GM19463 (cell line): ENCODE measurements at regions not wholly inside any gene's neighbourhood (a gene's known extent, or its start where the extent isn't known, plus 50 kb on each side); places are given as distances from the start of the nearest gene placed in this dataset.

Experiments
- ATAC-seq: cut with Tn5 transposase; IDR thresholded peaks from one replicate; pipeline ENCODE4 v1.9.1; 2021; ENCODE audit warnings: mild to moderate bottlenecking, moderate library complexity; ENCODE audit not compliant: unreplicated experiment

DNA sequence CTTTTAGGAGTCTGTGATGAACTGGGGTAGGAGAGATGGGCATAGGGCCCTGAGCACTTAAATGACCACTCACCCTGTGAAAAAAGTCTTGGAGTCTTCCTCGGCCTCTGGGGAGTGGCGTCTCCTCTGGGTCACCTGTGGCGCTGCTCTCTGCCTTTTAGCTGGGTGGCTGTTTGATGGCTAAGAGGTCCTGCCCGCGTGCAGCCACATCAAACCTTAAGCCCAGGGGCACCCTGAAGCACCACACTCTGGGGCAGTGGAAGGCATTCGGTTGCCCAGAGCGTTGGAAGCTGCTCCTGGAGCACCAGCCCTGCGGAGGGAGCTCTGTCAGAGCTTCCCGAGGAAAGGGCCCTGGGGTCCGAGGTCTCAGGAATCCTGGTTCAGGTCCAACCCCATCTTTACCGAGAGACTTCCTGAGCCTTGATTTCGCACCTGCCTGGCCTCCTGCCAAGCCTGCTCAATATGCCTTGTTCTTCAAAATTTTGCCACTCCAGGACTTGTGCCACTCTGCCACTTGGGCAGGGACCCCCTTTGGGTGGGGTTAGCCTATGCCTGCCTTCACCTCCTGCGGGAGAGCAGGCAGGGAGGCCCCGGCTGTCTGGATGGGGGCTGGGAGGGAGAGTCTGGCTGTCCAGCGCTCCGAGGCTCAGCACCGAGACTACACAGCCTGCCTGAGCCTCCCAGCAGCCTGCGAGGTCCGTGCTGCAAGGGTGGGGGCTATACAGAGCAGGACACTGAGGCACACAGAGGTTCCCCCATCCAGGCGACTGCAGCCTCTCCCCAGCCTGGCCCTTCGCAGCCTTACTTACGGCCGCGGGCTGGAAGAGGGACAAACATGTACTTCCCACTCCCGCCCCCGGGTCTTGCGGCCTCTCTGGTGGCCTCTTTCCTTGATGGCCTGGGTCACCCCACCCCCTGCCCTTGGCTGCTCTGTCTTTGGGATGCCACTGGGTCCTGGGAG lies 63.4 kb upstream of the RNU6ATAC start:
- no peak for ATAC-seq

DNA sequence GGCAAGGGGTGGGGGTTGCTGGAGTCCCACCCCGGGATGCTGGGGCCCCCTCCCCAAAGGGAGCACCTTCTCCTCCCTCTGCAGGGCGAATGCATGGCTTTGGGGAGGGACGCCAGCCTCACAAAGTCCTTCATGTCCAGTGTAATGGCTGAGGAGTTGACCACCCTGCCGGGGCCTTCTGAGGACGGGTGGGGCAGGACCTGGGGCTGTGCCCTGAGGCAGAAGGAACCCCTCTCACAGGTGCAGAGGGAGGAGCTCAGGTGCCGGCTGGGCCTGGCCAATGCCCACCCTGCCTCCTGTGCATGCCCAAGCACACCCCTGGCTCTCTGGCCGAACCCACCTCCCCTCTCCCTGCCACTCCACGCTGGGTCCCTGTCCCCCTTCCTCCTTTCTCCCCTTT lies 64.3 kb upstream of the RNU6ATAC start:
- no peak for ATAC-seq

DNA sequence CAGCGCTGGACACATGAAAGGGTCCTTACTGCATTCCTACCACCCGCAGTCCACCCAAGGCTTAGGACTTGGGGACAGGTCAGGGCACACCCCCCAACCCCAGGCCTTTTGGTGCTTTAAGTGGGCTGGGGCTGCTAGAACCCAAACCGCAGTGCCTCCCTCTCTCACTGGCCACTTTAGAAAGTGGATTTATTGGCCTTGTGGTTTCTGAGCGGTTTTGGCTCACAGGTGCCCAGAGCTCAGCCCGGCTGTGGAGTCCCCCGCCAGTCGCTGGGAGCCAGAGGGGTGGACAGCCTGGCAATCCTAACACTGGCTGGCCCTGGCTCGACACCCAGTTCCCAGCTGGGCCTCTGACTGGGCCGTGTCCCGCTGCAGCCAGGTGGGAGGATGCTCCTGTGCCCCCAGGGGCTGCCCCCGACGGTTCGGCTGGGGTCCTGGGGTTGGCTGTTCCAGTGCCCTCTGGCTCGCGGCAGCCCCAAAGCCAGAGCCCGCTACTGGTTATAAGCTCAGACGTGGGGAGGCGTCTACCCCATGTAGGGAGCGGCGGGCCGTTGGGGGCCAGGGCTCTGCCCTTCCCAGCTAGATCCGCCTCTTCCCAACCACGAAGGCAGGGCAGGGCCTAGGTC lies 65.2 kb upstream of the RNU6ATAC start:
- ATAC-seq, result no peak

DNA sequence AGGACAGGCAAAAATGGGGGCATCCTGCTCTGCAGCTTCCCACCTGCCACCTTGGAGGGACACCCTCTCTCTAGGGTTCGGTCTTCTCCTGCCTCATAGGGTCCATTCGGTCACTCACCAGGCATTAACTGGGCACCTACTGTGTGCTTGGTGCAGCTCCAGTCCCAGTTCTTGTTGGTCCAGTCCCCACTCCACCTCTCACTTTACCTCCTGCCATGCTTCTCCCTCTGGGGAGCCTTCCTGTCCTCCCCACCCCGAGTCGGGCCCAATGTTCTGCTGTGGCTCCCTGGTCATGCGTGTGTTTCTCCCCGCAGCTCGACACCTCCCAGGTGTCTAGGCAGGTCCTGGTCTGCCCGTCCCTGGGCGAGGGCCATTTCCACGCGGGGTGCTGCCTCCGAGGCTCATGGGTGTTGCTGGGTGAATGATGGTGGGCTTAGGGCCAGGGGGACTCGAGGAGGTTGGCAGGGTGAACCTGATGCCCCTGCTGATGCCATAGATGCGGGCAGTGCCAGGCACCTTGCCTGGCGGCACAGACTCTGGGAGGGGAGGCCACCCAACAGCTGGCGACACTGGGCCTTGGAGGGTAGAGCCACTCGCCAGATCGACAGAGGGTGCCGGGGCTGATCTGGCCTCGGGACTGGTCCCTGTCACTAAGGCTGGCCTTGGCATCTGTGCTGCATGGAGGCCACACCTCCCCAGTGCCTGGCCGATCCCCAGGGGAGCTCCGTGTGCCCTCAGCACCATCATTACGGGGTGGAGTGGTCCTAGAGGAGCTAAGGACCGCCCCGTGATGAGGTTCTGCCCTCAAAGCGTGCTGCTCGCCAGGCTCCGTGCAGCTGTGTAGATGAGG lies 66.0 kb upstream of the RNU6ATAC start:
- ATAC-seq, result no peak

DNA sequence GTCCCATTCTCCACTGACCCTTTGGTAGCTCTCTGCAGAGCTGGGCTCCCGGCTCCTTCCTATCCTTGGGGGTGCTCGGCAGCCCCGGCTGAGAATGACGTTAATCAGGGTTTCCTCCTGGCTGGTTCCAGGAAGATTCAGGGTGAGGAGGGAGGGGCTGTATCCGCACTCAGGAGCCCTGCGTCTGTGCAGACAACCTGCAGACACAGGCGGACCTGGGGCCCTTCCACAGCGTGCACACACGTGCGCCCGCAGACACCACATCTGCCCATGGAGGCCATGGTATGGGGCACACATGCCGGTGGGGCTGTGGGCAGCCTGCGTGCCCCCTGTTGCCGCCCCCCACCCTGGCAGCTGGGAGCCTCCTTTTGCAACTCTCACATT lies 66.6 kb upstream of the RNU6ATAC start:
- ATAC-seq, result no peak

DNA sequence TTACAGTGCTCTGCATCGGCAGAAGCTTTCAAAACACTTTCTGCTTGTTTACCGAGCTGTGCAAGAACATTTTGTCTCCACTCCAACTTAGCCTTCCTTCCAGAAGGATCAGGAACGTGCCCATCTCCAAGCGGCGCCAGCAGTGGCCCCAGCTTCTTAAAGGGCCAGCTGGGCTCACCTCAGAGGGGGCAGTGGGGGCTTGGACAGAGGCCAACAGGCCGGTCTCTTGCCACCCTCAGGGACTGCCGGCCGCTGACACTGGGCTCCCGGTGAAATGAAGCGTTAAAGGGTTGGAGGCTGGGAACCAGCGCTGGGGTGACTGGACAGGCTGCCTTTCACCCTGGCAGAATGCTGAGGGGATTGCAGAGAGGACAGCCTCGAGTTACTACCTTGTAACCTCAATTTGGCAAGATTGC lies 67.0 kb upstream of the RNU6ATAC start:
- ATAC-seq, result no peak

DNA sequence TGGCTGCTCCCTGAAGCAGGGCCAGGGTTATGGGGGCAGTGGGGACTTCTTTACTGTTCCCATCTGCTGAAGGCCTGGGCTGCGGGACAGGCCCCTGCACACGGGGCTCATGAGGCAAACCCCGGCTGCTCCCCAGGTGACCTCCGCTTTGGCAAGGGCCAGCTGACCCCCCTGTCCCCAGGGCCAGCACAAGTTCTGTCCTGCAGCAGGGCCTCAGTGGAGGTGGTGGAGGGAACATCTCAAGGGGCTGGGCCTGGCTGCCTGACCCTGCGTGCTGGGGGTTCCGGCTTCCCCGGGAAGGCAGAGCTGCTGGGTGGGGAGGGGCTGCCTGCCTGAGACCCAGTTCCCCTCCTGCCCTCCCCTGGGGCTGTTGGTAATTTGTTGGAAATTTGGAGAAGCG lies 67.4 kb upstream of the RNU6ATAC start:
- no peak for ATAC-seq

DNA sequence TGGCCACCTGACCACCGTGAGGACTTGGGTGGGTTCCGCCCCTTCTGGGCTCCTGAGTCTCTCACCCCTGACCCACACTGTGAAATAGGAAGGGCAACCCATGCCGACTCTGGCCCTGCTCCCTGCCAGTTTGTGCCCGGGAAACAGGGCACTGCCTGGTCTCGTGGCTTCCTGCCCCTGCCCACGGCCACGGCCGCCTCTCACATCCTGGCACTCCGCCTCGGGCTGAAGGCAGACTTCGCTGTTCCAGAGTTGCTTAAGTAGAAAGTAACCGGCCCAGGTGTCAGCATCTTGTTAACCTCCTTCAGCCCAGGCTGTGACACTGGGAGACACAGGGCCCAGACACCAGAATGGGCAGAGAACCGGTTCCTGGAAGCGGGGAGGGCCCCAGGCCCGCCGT lies 68.7 kb upstream of the RNU6ATAC start:
- ATAC-seq, result no peak

DNA sequence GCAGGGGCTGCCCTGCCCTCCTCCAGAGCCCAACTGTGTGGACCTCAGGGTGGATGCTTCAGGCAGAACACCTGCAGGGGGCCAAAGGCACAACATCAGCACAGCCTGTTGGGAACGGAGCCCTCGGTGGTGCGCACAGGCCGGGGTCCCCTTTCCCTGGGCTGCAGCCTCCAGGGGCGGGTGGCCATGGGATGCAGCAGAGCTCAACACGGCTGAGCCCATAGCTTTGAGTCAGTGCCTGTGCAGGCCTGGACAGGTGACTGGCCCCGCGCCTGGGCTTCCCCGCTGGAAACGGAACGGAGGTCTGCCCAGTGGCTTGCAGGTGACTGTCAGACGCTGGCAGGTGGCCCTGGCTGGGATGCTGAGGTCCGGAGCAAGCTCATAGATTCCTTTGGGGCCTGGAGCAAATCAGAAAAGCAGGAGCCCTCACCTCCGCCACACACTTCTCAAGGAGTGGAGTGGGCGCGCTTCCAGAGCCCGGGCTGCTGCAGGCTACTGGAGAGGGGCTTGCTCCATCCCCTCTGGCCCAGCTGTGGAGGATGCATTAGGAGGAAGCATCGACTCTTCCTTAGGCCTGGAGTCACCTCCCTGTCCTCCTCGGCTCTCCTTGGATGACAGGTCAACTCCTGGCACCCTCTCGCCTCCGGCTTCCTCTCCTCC lies 69.8 kb upstream of the RNU6ATAC start:
- no peak for ATAC-seq

DNA sequence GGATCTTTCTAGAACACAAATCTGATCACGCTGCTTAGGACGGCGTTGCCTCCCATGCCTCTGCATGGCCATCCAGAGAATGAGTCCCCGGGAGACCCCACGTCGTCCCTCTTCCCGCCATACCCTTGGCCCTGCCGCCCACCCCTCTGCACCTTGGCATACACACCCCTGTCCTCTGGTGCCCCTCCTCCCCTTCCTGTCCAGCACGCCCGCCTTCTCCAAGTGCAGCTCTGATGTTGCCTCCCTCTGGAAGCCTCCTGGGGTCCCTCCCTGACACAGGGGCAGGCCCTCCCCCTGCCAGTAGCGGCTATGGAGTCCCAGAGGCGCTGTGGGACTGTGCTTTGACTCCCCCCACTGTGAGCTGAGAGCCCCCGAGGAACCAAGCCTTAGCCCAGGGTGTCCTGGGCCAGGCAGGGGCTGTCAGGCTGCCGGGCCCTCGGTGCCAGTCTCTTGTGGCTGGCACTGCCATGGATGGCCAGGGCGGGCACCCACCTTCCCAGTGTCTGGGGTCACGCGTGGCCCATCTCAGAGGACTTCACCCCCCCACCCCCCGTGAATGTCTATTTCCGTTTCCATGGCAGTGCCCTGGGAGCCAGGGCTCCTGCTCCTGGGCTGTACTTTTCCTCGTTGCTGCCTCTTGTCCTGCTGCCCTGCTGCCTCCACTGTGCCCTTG lies 70.5 kb upstream of the RNU6ATAC start:
- no peak for ATAC-seq

DNA sequence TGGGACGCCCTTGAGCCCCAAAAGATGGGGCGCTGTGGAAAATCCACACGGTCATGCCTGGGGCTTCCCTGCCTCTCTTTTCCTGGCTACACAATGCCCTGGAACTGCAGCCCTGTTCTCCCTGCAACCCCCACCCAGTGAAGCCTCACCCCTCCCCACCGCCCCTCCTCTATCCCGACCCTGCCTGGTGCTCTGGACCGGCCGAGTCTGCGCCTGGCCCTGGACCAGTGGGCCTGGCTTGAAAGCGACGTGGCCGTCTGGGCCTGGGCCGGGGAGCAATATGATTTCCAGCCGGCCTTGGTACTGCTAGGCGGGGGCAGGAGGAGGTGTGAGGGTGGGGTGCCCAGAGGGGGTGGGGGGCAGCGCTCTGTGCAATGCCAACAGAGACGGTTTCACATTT lies 71.0 kb upstream of the RNU6ATAC start:
- no peak for ATAC-seq

DNA sequence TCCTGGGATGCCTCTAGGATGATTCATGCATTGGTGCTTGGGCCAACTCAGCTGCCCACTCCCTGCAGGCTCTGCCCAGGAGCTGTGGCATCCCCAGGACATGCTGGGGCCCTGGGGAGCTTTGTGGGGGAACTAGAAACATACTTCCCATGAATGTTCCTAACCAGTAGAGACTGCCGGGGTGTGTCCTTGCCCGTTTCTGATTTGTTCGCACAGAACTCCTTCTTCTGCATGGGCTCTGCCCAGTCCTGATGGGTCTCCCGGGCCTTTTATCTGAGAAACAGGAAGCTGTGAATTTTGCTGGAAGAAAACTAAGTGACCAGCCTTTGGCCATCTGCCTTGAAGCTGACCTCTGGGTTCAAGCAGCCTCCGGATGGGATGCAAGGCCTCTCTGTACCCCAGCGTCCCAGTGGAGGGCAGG lies 71.6 kb upstream of the RNU6ATAC start:
- ATAC-seq, result no peak

DNA sequence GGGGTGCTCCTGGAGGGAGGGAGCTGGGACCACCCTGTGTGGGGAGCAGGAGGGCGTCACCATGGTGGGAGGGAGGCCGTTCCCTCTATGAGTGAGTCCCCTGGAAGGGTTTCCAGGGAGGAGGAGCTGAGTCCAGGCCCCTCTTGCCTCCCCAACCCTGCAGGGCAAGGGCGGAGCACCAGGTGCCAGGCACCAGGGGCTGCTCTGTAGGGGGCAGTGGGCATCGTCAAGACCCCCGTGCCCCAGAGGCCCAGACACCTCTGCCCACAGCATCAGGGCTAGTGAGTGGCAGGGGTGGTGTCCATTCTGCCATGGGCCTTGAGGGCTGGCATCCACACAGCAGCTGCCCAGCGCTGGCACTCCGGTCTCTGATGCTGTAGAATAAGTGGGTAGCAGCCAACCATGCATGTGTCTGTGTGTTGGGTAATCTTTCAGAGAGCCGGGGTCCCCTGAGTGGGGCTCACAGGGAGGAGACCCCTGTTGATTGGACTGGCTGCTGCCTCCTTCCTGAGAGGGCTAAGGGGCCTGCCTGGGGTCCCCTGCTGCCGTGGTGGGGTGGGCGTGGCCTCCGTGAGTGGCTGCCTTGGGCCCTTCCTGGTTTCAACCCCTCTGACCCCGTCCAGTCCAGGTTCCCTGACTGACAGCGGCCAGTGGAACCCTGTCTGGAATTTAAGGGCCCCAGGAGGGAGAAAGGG lies 72.7 kb upstream of the RNU6ATAC start:
- ATAC-seq, result no peak

DNA sequence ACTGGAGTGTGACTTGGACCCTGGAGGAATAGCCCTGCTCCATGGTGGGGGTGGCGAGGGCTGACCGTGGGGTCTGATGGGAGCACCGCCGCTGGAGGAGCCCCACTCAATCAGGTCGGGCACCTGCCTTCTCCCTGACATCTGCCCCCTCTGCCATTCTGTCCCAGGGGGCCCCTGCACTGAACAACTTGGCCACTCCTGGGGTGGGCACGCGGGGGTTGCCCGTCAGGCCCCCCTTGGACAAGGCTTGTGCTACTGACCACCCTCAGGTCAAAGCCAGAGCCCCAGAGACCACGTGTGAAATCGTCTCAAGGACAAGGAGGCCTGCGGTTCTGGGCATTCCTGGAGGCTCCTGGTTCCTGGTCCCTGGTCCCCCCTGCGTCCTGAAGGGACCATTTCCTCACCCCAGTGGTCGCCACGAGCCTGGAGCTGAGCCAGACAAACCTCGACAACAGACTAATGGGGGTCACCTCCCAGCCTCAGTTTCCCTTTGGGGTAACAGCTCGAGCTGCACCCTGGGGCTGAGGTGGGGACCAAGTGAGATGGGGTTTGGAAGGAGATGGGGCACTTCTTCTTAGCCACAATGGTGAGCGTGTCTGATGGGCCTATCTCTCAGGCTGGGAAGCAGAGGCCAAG lies 73.4 kb upstream of the RNU6ATAC start:
- no peak for ATAC-seq

DNA sequence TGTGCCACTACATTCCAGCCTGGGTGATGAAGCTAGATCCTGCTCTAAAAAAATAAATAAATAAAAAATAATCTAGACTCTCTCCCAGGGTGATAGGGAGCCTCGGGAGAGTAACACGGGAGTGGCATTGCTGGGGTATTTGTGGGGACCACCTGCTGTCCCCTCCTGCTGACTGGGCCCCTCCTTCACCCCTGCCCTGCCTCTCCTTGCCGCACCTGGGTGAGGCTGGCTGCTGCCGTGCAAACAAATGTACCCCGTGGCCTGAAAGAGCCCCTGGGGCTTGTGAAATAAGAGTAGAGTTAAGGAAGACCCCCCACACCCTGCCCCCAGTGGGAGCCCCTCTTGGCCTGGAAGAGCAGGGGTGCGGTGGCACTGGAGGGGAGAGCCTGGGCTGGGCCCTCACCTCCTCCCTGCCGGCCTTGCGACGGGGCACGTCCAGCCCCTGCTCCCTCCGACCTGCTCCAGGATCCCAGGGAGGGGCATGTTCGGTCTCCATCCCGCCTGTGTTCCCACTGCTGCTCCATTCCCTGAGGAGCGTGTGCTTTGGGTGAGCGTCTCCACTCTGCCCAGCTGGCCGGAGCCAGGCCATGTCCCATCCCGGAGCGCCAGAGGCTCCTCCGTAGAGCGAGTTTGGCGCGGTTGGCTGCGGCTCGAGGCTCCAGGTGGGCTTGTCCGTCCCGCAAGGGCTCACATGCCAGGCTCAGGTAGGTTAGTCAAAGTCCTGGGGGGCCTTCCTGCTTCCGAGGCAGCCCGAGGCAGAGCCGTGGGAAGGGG lies 75.0 kb upstream of the RNU6ATAC start:
- ATAC-seq, result no peak

DNA sequence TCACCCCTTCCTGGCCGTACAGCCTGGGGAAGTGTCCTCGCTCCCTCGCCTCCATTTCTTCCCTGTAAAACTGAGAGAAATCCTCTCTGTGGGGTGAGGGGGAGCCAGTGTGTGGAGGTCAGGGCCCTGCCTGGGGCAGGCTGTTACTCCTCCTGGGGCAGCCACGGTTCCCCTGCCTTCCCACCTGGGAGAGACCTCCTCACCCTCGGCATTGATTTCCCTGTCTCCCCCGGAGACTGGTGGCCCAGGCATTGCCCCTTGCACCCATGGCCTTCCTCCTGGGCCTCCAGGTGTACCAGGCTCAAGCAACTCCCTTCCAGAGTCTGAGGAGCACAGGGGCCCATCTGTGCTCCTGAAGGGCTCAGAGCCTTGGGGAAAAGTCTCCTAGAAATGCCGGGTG lies 75.6 kb upstream of the RNU6ATAC start:
- ATAC-seq, result no peak

DNA sequence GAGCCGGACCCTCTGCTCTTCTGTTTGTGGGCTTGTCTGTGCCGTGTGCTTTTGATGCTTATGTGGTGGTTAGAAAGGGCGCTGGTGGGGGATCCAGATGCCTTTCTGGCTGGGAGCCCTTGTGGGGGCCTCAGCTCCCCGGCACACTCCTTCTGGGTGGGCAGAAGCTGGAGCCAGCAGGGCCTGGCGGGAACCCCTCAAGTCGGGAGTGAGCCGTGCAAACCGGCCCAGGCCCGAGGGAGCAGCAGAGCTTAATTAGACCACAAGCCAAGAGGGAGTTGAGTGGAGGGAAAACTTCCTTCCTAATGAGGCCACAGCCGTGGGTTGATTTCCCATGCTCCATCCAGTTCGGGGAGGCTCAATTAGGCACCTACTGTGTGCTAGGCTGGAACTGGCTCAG lies 76.0 kb upstream of the RNU6ATAC start:
- ATAC-seq, result no peak

DNA sequence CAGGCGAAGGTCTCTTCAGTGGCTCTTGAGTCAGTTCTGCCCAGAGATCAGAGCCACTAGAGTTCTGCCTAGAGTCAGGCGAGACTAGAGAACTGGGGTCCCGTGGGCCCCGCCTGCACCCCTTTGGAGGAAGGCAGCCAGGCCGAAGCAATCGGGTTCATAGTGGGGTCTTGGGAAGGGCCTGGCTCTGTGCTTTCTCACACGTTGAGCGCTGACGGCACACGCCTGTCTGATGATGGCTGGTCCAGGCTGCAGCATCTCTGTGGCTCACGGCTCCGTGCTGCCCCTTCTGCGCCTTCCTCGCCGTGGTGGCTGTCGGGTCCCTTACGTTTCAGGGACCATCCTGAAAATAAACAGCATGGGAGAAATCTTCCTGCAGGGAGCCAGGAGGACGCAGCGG lies 78.3 kb upstream of the RNU6ATAC start:
- no peak for ATAC-seq
